SK-N-SH treated with all-trans-retinoic acid at 6 μM for 48 hours (cell line): ENCODE measurements at regions not wholly inside any gene's neighbourhood (a gene's known extent, or its start where the extent isn't known, plus 50 kb on each side); places are given as distances from the start of the nearest gene placed in this dataset.

Source experiments
- BACH2 ChIP-seq: fragments of 250-450 bp; sonication (Bioruptor Pico); IDR thresholded peaks from 2 replicates; pipeline ENCODE4 v1.9.0; 2021; ENCODE audit warnings: mild to moderate bottlenecking, borderline replicate concordance
- TCF4 ChIP-seq: fragments of 250-450 bp; sonication (Bioruptor Pico); IDR thresholded peaks from 2 replicates; pipeline ENCODE4 v1.8.0; 2021; ENCODE audit warnings: mild to moderate bottlenecking, moderate library complexity, borderline replicate concordance

GRCh38 chr7:11957956-11958355 is 126.0 kb upstream of the THSD7A start:
- TF ChIP-seq TCF4 (CRISPR knock-in tag) (no peak), BACH2 (CRISPR knock-in tag) (no peak)
